IMR-90 (cell line): ENCODE measurements at regions not wholly inside any gene's neighbourhood (a gene's known extent, or its start where the extent isn't known, plus 50 kb on each side); places are given as distances from the start of the nearest gene placed in this dataset.

ENCODE experiments used
- CTCF ChIP-seq: conservative IDR thresholded peaks from 2 replicates; pipeline ENCODE4 v1.5.1; 2012; ENCODE audit warnings: mild to moderate bottlenecking, low read depth, low read length, improper control_type of control experiment
- SMC3 ChIP-seq: fragments of 150-350 bp; IDR thresholded peaks from 2 replicates; pipeline ENCODE4 v1.6.1; 2016; ENCODE audit warnings: low read depth, mild to moderate bottlenecking, antibody characterized with exemption, low read length, moderate library complexity

GRCh38 chrX:23235051-23235450 lies 99.6 kb upstream of the PTCHD1 start:
- TF ChIP-seq CTCF = no peak
- no peak for TF ChIP-seq SMC3
